Activated T-helper 17 cell treated with anti-CD3 and anti-CD28 coated beads, Interleukin-2, amount 50 U/mL, for 72 hours (primary cell): ENCODE measurements at regions not wholly inside any gene's neighbourhood (a gene's known extent, or its start where the extent isn't known, plus 50 kb on each side); places are given as distances from the start of the nearest gene placed in this dataset.
"Not testable (repeated sequence)": the region's sequence is repeated elsewhere in the genome, so short reads cannot be mapped to it uniquely, and the experiment has no call there.

ENCODE experiments used
- ATAC-seq: fragments of 150-1000 bp; cut with Tn5 transposase; replicated peaks from 2 replicates; pipeline ENCODE4 v1.10.0; 2021; ENCODE audit warnings: mild to moderate bottlenecking, moderate library complexity
- H3K27ac Mint-ChIP-seq: one replicate; pipeline ENCODE4 v1.8.0; 2022; ENCODE audit warnings: mixed read lengths
- H3K27me3 Mint-ChIP-seq: one replicate; pipeline ENCODE4 v1.8.0; 2022; ENCODE audit warnings: mixed read lengths
- H3K36me3 Mint-ChIP-seq: one replicate; pipeline ENCODE4 v1.8.0; 2022; ENCODE audit warnings: low read depth, mild to moderate bottlenecking, mixed read lengths
- H3K4me1 Mint-ChIP-seq: one replicate; pipeline ENCODE4 v1.8.0; 2022; ENCODE audit warnings: mixed read lengths
- H3K4me3 Mint-ChIP-seq: one replicate; pipeline ENCODE4 v1.8.0; 2022; ENCODE audit warnings: mild to moderate bottlenecking, mixed read lengths
- H3K9me3 Mint-ChIP-seq: one replicate; pipeline ENCODE4 v1.8.0; 2022; ENCODE audit warnings: mixed read lengths

DNA sequence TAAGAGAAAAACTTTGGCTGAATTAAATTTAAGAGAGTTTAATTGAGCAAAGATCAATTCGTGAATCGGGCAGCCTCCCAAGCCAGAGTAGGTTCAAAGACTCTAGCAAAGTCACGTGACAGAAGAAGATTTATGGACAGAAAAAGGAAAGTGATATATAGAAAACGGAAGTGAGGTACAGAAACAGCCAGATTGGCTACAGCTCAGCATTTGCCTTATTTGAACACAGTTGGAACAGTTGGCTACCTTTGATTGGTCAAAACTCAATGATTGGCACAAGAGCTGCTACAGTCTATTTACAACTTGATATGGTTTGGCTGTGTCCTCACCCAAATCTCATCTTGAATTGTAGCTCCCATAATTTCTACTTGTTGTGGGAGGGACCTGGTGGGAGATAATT lies 102.6 kb downstream of the PLG start:
- no peak overlapping the region for H3K27ac Mint-ChIP-seq
- H3K36me3 Mint-ChIP-seq, result no peaks in the 10 kb centered on the region
- no peaks in the 10 kb centered on the region for H3K9me3 Mint-ChIP-seq
- H3K27me3 Mint-ChIP-seq, result peaks cover 8% of the 10 kb centered on the region
- no peak for ATAC-seq
- H3K4me1 Mint-ChIP-seq, result no peaks in the 10 kb centered on the region
- no peak overlapping the region for H3K4me3 Mint-ChIP-seq

DNA sequence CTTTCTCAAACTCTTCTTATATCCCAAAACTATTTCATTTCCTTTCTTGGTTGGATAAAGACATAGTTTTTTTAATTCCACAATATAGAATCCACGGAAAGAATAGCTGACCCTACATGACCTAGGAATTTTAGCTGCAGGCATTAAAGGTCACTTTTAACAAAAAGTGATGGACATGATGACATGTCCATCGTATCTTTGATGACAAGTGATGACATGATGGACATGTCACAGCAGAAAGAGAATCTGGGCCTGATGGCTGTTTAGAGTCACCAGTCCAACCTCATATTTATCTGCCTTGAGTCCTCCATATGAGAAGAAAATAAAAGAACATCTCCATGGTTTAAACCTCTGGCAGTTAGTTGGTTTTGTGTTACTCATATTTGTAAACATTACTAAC lies 106.2 kb downstream of the PLG start:
- H3K4me1 Mint-ChIP-seq, result no peaks in the 10 kb centered on the region

DNA sequence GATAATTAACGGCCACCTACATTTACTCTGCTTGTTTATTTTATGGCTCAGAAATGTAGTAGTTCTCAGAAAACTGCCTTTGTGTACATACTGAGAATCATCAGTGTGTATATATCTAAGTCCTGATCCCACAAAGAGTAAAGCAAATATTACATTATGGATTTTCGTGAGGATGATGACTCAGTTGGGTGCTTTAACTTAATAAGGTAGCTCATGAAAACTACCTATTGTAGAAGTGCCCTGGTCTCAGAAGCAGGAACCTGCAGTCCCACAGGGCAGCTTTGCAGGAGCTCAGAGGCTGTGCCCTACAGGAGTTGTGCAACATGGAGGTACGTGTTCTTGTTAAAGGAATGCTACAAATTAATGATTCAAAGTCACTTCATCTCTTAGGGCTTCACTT lies 108.2 kb downstream of the PLG start:
- Mint-ChIP-seq H3K27me3 (peaks cover 12% of the 10 kb centered on the region), H3K4me3 (no peak overlapping the region), H3K4me1 (no peaks in the 10 kb centered on the region), H3K27ac (no peak overlapping the region), H3K36me3 (no peaks in the 10 kb centered on the region), H3K9me3 (no peaks in the 10 kb centered on the region)
- ATAC-seq, result no peak

More for the DNA sequence above, 106.2 kb downstream of the PLG start:
- no peak for ATAC-seq
- Mint-ChIP-seq H3K27me3 (peaks cover 7% of the 10 kb centered on the region), H3K4me3 (no peak overlapping the region), H3K27ac (no peak overlapping the region), H3K36me3 (no peaks in the 10 kb centered on the region), H3K9me3 (no peaks in the 10 kb centered on the region)

DNA sequence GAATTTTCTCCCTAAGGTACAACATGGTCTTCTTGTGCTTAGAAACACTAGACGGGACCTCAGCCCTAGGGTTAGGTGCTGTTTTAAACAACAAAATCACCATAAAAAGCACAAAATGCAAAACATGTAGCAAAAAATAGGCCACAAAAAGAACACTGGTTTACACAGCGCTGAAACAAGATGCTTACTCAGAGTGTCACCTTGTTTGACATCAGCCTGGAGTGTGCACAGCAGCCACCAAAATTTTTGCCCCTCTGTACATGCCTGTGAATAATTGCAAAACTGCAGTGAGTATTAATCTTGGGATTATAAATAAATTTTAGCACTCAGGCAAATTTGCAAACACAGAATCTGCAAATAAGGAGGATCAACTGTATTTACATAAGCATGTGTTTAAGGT lies 110.1 kb downstream of the PLG start:
- ATAC-seq, result no peak
- Mint-ChIP-seq H3K9me3 (no peaks in the 10 kb centered on the region), H3K27me3 (peaks cover 15% of the 10 kb centered on the region), H3K27ac (no peak overlapping the region), H3K36me3 (no peaks in the 10 kb centered on the region), H3K4me3 (no peak overlapping the region), H3K4me1 (no peaks in the 10 kb centered on the region)

DNA sequence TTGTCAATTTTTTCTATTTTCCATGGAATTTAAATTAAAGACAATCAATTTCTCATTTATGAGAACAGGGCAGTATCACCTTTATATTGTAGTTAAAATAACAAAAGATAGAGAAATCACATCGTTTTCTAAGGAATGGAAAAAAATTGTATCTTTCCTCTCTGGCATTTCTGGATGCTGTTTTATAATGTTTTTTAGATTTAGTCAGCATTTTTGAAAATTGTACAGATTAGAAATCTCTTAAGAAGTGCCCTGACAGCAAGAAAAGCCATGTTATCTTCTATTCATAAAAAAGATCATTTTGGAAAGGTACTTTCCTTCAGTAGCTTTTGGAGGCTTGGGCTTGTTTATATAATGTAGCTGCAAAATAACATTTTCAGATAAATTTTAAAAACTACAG lies 116.9 kb downstream of the PLG start:
- Mint-ChIP-seq H3K36me3 (no peaks in the 10 kb centered on the region), H3K4me3 (no peak overlapping the region), H3K9me3 (no peaks in the 10 kb centered on the region), H3K4me1 (no peaks in the 10 kb centered on the region), H3K27ac (no peak overlapping the region), H3K27me3 (peaks cover 14% of the 10 kb centered on the region)
- no peak for ATAC-seq

DNA sequence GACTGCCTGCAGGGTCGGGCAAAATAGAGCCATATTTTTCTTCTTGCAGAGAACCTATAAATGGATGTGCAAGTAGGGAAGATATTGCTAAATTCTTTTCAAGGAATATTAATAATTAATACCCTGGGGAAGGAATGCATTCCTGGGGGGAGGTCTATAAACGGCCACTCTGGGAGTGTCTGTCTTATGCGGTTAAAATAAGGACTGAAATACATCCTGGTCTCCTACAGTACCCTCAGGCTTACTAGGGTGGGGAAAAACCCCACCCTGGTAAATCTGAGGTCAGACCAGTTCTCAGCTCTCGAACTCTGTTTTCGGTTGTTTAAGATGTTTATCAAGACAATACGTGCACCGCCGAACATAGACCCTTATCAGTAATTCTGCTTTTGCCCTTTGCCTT lies 118.6 kb downstream of the PLG start:
- H3K4me1 Mint-ChIP-seq, H3K36me3 Mint-ChIP-seq, H3K4me3 Mint-ChIP-seq, H3K9me3 Mint-ChIP-seq, ATAC-seq, H3K27ac Mint-ChIP-seq, H3K27me3 Mint-ChIP-seq: not testable (repeated sequence)

DNA sequence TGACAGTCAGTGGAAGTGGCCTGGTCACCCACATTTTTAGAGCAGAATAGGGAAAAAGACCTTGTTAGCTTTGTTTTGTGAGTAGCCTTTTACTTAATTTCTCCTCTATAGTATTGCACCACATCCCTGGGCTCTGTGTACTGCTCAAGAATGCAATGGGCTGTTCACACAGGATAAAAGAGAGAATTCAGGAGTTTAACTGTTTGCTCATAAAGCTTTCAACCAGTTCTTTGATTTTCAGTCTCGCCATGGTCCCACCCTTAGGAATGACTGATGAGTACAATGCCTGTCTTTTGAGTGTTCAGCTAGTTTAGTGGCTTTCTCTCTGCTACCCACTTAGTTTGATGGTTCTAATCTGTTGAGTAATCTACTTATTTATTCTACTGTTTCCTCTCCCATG lies 129.7 kb downstream of the PLG start:
- Mint-ChIP-seq H3K4me1 (no peaks in the 10 kb centered on the region), H3K4me3 (no peak overlapping the region), H3K9me3 (no peaks in the 10 kb centered on the region), H3K27ac (no peak overlapping the region), H3K36me3 (no peaks in the 10 kb centered on the region), H3K27me3 (peaks cover 5% of the 10 kb centered on the region)
- no peak for ATAC-seq

DNA sequence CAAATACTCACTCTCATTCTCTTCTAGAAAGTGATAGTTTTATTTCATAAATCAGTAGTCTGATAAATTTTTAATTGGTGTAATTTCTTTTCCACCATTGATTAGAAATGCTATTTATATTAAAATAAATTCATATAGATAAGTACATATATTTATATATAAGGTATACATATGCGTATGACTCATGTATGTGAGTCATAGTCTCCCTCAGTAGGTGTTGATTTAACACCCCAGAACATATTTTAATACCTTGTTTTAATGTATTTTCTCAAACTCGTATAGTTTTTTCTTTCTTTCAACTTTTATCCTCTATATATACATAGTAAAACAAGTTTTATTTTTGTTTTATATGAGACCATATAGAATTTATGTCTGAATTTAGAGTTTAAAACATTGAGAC lies 130.4 kb downstream of the PLG start:
- Mint-ChIP-seq H3K4me1 (no peaks in the 10 kb centered on the region), H3K27ac (no peak overlapping the region), H3K36me3 (no peaks in the 10 kb centered on the region), H3K9me3 (no peaks in the 10 kb centered on the region), H3K4me3 (no peak overlapping the region), H3K27me3 (no peaks in the 10 kb centered on the region)
- ATAC-seq, result no peak

DNA sequence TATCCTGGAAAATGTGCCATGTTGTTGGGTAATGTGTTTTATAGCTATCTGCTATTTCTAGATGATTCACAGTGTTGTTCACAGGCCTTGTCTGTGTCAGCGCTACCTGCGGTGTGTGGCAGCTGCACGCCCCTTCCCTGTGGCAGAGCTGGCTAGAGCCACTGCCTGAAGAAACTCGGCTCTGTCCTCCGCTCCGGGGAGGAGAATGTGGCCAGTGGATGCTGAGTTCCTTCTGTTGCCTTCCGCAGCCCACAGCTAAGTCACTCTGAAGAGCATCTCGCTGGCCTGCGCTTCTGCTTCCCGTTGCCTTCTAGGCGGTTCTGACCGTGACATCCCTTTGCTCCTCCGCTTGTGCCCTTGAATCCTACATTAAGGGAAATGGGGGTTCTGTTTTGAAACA lies 135.1 kb downstream of the PLG start:
- no peak for ATAC-seq
- H3K4me1 Mint-ChIP-seq, result no peaks in the 10 kb centered on the region
- H3K36me3 Mint-ChIP-seq, result no peaks in the 10 kb centered on the region
- H3K4me3 Mint-ChIP-seq, result no peak overlapping the region
- H3K27ac Mint-ChIP-seq, result no peak overlapping the region
- H3K27me3 Mint-ChIP-seq, result peaks cover 3% of the 10 kb centered on the region
- H3K9me3 Mint-ChIP-seq, result no peaks in the 10 kb centered on the region

DNA sequence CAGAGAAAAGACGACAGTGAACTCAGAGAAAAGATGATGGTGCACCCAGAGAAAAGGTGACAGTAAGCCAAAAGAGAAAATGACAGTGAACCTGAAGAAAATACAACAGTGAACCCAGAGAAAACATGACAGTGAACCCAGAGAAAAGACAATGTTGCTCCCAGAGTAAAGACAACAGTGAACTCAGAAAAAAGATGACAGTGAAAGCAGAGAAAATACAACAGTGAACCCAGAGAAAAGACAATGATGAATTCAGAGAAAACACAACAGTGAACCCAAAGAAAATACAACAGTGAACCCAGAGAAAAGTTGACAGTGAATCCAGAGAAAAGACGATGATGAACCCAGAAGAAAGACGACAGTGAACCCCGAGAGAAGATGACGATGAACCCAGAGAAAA lies 140.5 kb upstream of the MAP3K4 start:
- no peaks in the 10 kb centered on the region for H3K27me3 Mint-ChIP-seq
- no peak overlapping the region for H3K27ac Mint-ChIP-seq
- H3K9me3 Mint-ChIP-seq, result no peaks in the 10 kb centered on the region
- no peak for ATAC-seq
- no peaks in the 10 kb centered on the region for H3K4me1 Mint-ChIP-seq
- no peak overlapping the region for H3K4me3 Mint-ChIP-seq
- H3K36me3 Mint-ChIP-seq, result no peaks in the 10 kb centered on the region

DNA sequence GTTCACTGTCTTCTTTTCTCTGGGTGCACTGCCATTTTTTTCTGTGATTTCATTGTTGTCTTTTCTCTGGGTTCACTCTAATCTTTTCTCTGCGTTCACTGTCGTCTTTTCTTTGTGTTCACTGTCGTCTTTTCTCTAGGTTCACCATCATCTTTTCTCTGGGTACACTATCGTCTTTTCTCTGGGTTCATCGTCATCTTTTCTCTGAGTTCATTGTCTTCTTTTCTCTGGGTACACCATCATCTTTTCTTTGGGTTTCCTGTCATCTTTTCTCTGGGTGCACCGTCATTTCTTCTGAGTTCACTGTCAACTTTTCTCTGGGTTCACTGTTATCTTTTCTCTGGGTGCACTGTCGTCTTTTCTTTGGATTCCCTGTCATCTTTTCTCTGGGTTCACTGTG lies 137.6 kb upstream of the MAP3K4 start:
- no peaks in the 10 kb centered on the region for H3K9me3 Mint-ChIP-seq
- no peaks in the 10 kb centered on the region for H3K27me3 Mint-ChIP-seq
- no peaks in the 10 kb centered on the region for H3K36me3 Mint-ChIP-seq
- no peaks in the 10 kb centered on the region for H3K4me1 Mint-ChIP-seq
- H3K4me3 Mint-ChIP-seq, result no peak overlapping the region
- no peak for ATAC-seq
- no peak overlapping the region for H3K27ac Mint-ChIP-seq

DNA sequence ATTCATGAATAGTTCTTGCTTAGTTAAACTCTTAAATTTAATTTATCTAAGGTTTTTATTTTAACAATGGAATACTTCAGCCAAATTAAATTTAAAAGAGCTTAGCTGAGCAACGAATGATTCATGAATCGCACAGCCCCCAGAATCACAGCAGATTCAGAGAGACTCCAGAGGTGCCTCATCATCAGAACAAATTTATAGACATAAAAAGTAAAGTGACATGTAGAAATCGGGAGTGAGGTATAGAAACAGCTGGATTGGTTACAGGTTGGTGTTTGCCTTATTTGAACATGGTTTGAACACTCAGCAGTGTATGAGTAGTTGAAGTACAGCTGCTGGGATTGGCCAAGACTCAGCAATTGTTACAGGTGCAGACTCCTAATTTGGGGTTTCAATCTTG lies 132.7 kb upstream of the MAP3K4 start:
- no peak overlapping the region for H3K27ac Mint-ChIP-seq
- H3K36me3 Mint-ChIP-seq, result no peaks in the 10 kb centered on the region
- H3K9me3 Mint-ChIP-seq, result no peaks in the 10 kb centered on the region
- H3K4me3 Mint-ChIP-seq, result no peak overlapping the region
- ATAC-seq, result no peak
- H3K27me3 Mint-ChIP-seq, result peaks cover 4% of the 10 kb centered on the region
- no peaks in the 10 kb centered on the region for H3K4me1 Mint-ChIP-seq

DNA sequence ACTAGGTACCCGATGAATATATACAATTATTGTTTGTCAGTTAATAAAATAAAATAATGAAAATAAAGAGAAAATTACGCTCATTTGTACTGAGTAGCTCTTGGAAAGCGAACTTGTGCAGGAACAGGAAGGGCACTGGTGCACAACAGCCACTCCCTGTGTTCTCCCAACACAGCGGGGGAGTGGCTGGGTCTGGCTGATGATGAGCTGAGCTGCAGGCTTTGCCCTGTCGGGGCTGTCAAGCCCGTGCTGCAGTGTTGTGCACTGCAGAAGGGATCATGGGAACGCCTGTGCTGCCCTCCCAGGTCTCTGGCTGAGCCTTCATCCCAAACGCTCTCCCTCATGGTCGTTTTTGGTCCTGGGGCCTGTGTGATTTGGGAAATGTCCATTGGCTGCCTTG lies 131.7 kb upstream of the MAP3K4 start:
- H3K27me3 Mint-ChIP-seq, result peaks cover 4% of the 10 kb centered on the region
- no peaks in the 10 kb centered on the region for H3K9me3 Mint-ChIP-seq
- no peak for ATAC-seq
- no peak overlapping the region for H3K4me3 Mint-ChIP-seq
- no peaks in the 10 kb centered on the region for H3K4me1 Mint-ChIP-seq
- no peak overlapping the region for H3K27ac Mint-ChIP-seq
- no peaks in the 10 kb centered on the region for H3K36me3 Mint-ChIP-seq

DNA sequence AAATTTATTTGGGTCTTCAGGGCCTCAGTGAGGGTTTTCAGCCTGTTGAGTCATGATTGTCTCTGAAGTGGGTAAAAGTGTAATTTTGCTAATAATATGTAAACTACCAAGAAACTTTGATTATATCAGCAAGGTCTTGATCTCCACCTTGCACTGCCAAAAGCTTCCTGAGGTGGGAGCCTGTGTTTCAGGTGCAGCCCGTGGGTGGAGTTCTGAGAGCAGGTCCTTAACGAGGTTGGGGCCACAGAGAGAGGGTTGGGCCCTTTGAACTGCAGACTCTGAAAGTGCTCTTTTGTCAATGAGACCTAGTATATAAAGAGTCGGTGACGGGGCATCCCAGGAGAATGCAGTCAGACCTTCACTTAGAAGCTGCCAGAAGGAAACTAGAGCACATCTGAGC lies 129.7 kb upstream of the MAP3K4 start:
- ATAC-seq, result no peak
- peaks cover 4% of the 10 kb centered on the region for H3K27me3 Mint-ChIP-seq
- H3K27ac Mint-ChIP-seq, result no peak overlapping the region
- no peak overlapping the region for H3K4me3 Mint-ChIP-seq
- no peaks in the 10 kb centered on the region for H3K4me1 Mint-ChIP-seq
- no peaks in the 10 kb centered on the region for H3K9me3 Mint-ChIP-seq
- H3K36me3 Mint-ChIP-seq, result no peaks in the 10 kb centered on the region

DNA sequence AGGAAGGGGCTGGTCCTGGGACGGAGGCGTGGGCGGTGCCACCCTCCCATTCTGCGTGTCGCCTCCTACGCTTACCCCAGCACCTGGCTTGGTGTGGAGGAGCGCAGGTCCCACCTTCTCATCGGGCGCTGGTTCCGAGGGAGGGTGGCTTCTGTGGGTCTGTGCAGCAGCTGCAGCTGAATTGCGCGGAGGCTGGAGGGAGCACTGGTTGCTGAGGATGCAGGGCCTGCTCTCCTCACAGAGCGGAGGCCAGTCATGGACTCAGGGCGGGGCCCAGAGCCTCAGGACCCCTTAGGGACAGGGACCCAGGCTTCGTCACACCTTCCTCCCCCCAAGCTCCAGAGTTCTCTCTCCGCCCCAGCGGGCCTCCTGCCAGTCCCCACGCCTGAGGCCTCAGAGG lies 127.8 kb upstream of the MAP3K4 start:
- ATAC-seq, result no peak
- no peak overlapping the region for H3K27ac Mint-ChIP-seq
- H3K36me3 Mint-ChIP-seq, result no peaks in the 10 kb centered on the region
- peaks cover 4% of the 10 kb centered on the region for H3K27me3 Mint-ChIP-seq
- no peaks in the 10 kb centered on the region for H3K9me3 Mint-ChIP-seq
- H3K4me1 Mint-ChIP-seq, result no peaks in the 10 kb centered on the region
- no peak overlapping the region for H3K4me3 Mint-ChIP-seq

DNA sequence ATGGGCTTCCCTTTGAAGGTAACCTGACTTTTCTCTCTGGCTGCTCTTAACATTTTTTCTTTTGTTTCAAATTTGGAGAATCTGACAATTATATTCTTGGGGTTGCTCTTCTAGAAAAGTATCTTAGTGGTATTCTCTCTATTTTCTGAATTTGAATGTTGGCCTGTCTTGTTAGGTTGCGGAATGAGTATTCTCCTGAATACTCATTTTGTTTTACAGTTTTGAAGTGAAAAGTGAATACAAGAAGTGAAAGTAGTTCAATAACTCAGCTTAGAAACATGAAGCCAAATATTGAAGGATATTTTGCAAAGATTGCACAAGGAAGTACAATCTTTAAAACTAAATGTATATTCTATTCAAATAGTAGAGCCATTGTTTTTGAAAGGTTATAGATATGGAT lies 120.2 kb upstream of the MAP3K4 start:
- Mint-ChIP-seq H3K4me3 (no peak overlapping the region), H3K4me1 (no peaks in the 10 kb centered on the region), H3K9me3 (no peaks in the 10 kb centered on the region), H3K27me3 (peaks cover 13% of the 10 kb centered on the region), H3K36me3 (no peaks in the 10 kb centered on the region), H3K27ac (no peak overlapping the region)
- no peak for ATAC-seq
